Activated CD4-positive, alpha-beta memory T cell treated with anti-CD3 and anti-CD28 coated beads for 36 hours (primary cell): ENCODE measurements at regions not wholly inside any gene's neighbourhood (a gene's known extent, or its start where the extent isn't known, plus 50 kb on each side); places are given as distances from the start of the nearest gene placed in this dataset.

Experiments
- CTCF ChIA-PET: fragments of 350-600 bp; sonication (Branson Sonifier 250); formaldehyde crosslinking; loops from one replicate; lab custom pipeline; 2021; ENCODE audit warnings: antibody characterized with exemption, inconsistent platforms; lab: Charles Lee
- POLR2A ChIA-PET: fragments of 350-600 bp; sonication (Branson Sonifier 250); formaldehyde crosslinking; loops from one replicate; lab custom pipeline; 2021; ENCODE audit warnings: antibody characterized with exemption; lab: Charles Lee
- DNase-seq: peaks from one replicate; pipeline ENCODE4 v3.0.0-alpha.2; 2020
- H3K27ac Mint-ChIP-seq: one replicate; pipeline ENCODE4 v1.8.0; 2021; ENCODE audit warnings: mixed read lengths
- H3K27me3 Mint-ChIP-seq: one replicate; pipeline ENCODE4 v1.8.0; 2021; ENCODE audit warnings: mixed read lengths
- H3K36me3 Mint-ChIP-seq: one replicate; pipeline ENCODE4 v1.8.0; 2021; ENCODE audit warnings: mixed read lengths
- H3K4me1 Mint-ChIP-seq: one replicate; pipeline ENCODE4 v1.8.0; 2021; ENCODE audit warnings: low read depth, mixed read lengths
- H3K4me3 Mint-ChIP-seq: one replicate; pipeline ENCODE4 v1.8.0; 2021; ENCODE audit warnings: mild to moderate bottlenecking, mixed read lengths
- H3K9me3 Mint-ChIP-seq: one replicate; pipeline ENCODE4 v1.8.0; 2021; ENCODE audit warnings: mixed read lengths
- intact Hi-C: fragments of 100-400 bp; cut with micrococcal nuclease; formaldehyde crosslinking; loops from one replicate; pipeline ENCODE4 v1.15.1; 2023

GRCh38 chr4:14215116-14215770, 587.7 kb upstream of the BOD1L1 start:
- H3K27ac Mint-ChIP-seq: no peak overlapping the region
- no peaks in the 10 kb centered on the region for H3K4me1 Mint-ChIP-seq
- intact Hi-C loops: no loop called here
- H3K4me3 Mint-ChIP-seq: no peak overlapping the region
- CTCF ChIA-PET: no interaction called here
- POLR2A ChIA-PET: no interaction called here
- no peaks in the 10 kb centered on the region for H3K36me3 Mint-ChIP-seq
- H3K27me3 Mint-ChIP-seq: peaks cover 2% of the 10 kb centered on the region
- DNase-seq: no peak
- H3K9me3 Mint-ChIP-seq: peaks cover 3% of the 10 kb centered on the region

- H3K4me3 Mint-ChIP-seq: no peak overlapping the region
- intact Hi-C loops: no loop called here
- H3K36me3 Mint-ChIP-seq: no peaks in the 10 kb centered on the region
- peaks cover 2% of the 10 kb centered on the region for H3K27me3 Mint-ChIP-seq
- DNase-seq: no peak
- H3K27ac Mint-ChIP-seq: no peak overlapping the region
- peaks cover 3% of the 10 kb centered on the region for H3K9me3 Mint-ChIP-seq
- POLR2A ChIA-PET: no interaction called here
- H3K4me1 Mint-ChIP-seq: no peaks in the 10 kb centered on the region
- CTCF ChIA-PET: no interaction called here
These were observed 589.9 kb upstream of the BOD1L1 start for GRCh38 chr4:14217401-14217800.

GRCh38 chr4:14218641-14219040, 591.1 kb upstream of the BOD1L1 start:
- no peak for DNase-seq
- no peaks in the 10 kb centered on the region for H3K9me3 Mint-ChIP-seq
- H3K4me3 Mint-ChIP-seq: no peak overlapping the region
- no peaks in the 10 kb centered on the region for H3K4me1 Mint-ChIP-seq
- POLR2A ChIA-PET: no interaction called here
- no peaks in the 10 kb centered on the region for H3K36me3 Mint-ChIP-seq
- CTCF ChIA-PET: no interaction called here
- intact Hi-C loops: no loop called here
- peaks cover 2% of the 10 kb centered on the region for H3K27me3 Mint-ChIP-seq
- H3K27ac Mint-ChIP-seq: no peak overlapping the region

- H3K27me3 Mint-ChIP-seq: peaks cover 2% of the 10 kb centered on the region
- no peaks in the 10 kb centered on the region for H3K36me3 Mint-ChIP-seq
- H3K4me3 Mint-ChIP-seq: no peak overlapping the region
- CTCF ChIA-PET: no interaction called here
- no peak overlapping the region for H3K27ac Mint-ChIP-seq
- no peaks in the 10 kb centered on the region for H3K9me3 Mint-ChIP-seq
- intact Hi-C loops: no loop called here
- DNase-seq: no peak
- POLR2A ChIA-PET: no interaction called here
- no peaks in the 10 kb centered on the region for H3K4me1 Mint-ChIP-seq
These were observed 593.7 kb upstream of the BOD1L1 start for GRCh38 chr4:14221176-14221575.

GRCh38 chr4:14222377-14223029, 595.0 kb upstream of the BOD1L1 start:
- no peak overlapping the region for H3K4me3 Mint-ChIP-seq
- peaks cover 2% of the 10 kb centered on the region for H3K27me3 Mint-ChIP-seq
- POLR2A ChIA-PET: no interaction called here
- no peak for DNase-seq
- no peaks in the 10 kb centered on the region for H3K9me3 Mint-ChIP-seq
- intact Hi-C loops: no loop called here
- CTCF ChIA-PET: no interaction called here
- no peaks in the 10 kb centered on the region for H3K36me3 Mint-ChIP-seq
- H3K4me1 Mint-ChIP-seq: no peaks in the 10 kb centered on the region
- no peak overlapping the region for H3K27ac Mint-ChIP-seq

GRCh38 chr4:14223461-14223860, 595.9 kb upstream of the BOD1L1 start:
- intact Hi-C loops: no loop called here
- CTCF ChIA-PET: no interaction called here
- DNase-seq: no peak
- Mint-ChIP-seq H3K27ac (no peak overlapping the region), H3K4me1 (no peaks in the 10 kb centered on the region), H3K27me3 (peaks cover 2% of the 10 kb centered on the region), H3K4me3 (no peak overlapping the region), H3K9me3 (no peaks in the 10 kb centered on the region), H3K36me3 (no peaks in the 10 kb centered on the region)
- POLR2A ChIA-PET: no interaction called here

GRCh38 chr4:14225688-14226207, 598.2 kb upstream of the BOD1L1 start:
- Mint-ChIP-seq H3K9me3 (no peaks in the 10 kb centered on the region), H3K36me3 (no peaks in the 10 kb centered on the region), H3K27me3 (no peaks in the 10 kb centered on the region), H3K4me3 (no peak overlapping the region), H3K27ac (no peak overlapping the region), H3K4me1 (no peaks in the 10 kb centered on the region)
- no peak for DNase-seq
- CTCF ChIA-PET: no interaction called here
- intact Hi-C loops: no loop called here
- POLR2A ChIA-PET: no interaction called here

- no peaks in the 10 kb centered on the region for H3K36me3 Mint-ChIP-seq
- CTCF ChIA-PET: no interaction called here
- no peak overlapping the region for H3K27ac Mint-ChIP-seq
These were observed 605.6 kb upstream of the BOD1L1 start for GRCh38 chr4:14233126-14233525.

GRCh38 chr4:14234307-14234706, 606.8 kb upstream of the BOD1L1 start:
- no peaks in the 10 kb centered on the region for H3K36me3 Mint-ChIP-seq
- ChIA-PET CTCF (interaction anchor here (0.6 kb wide), 1 partner anchor 577 kb away, joined by 3 read pairs; no protein-coding TSS in a partner anchor), POLR2A (no interaction called here)
- no peak overlapping the region for H3K27ac Mint-ChIP-seq
- H3K4me3 Mint-ChIP-seq: no peak overlapping the region
- peaks cover 5% of the 10 kb centered on the region for H3K27me3 Mint-ChIP-seq
- intact Hi-C loops: no loop called here
- DNase-seq: no peak
- H3K9me3 Mint-ChIP-seq: no peaks in the 10 kb centered on the region
- H3K4me1 Mint-ChIP-seq: no peaks in the 10 kb centered on the region

More at GRCh38 chr4:14233126-14233525, 605.6 kb upstream of the BOD1L1 start:
- Mint-ChIP-seq H3K4me1 (no peaks in the 10 kb centered on the region), H3K4me3 (no peak overlapping the region), H3K27me3 (peaks cover 5% of the 10 kb centered on the region), H3K9me3 (no peaks in the 10 kb centered on the region)
- intact Hi-C loops: no loop called here
- POLR2A ChIA-PET: no interaction called here
- DNase-seq: no peak

GRCh38 chr4:14236359-14236758, 608.8 kb upstream of the BOD1L1 start:
- intact Hi-C loops: no loop called here
- ChIA-PET CTCF (no interaction called here), POLR2A (no interaction called here)
- H3K4me1 Mint-ChIP-seq: no peaks in the 10 kb centered on the region
- no peak overlapping the region for H3K27ac Mint-ChIP-seq
- no peak for DNase-seq
- peaks cover 5% of the 10 kb centered on the region for H3K27me3 Mint-ChIP-seq
- no peaks in the 10 kb centered on the region for H3K36me3 Mint-ChIP-seq
- no peaks in the 10 kb centered on the region for H3K9me3 Mint-ChIP-seq
- no peak overlapping the region for H3K4me3 Mint-ChIP-seq

GRCh38 chr4:14237911-14238310, 610.4 kb upstream of the BOD1L1 start:
- POLR2A ChIA-PET: no interaction called here
- Mint-ChIP-seq H3K9me3 (no peaks in the 10 kb centered on the region), H3K36me3 (no peaks in the 10 kb centered on the region), H3K27me3 (peaks cover 2% of the 10 kb centered on the region), H3K4me3 (no peak overlapping the region), H3K27ac (no peak overlapping the region), H3K4me1 (no peaks in the 10 kb centered on the region)
- intact Hi-C loops: no loop called here
- no peak for DNase-seq
- CTCF ChIA-PET: no interaction called here

GRCh38 chr4:14241574-14241973, 614.0 kb upstream of the BOD1L1 start:
- ChIA-PET POLR2A (no interaction called here), CTCF (no interaction called here)
- Mint-ChIP-seq H3K9me3 (no peaks in the 10 kb centered on the region), H3K27ac (no peak overlapping the region), H3K27me3 (peaks cover 2% of the 10 kb centered on the region), H3K36me3 (no peaks in the 10 kb centered on the region), H3K4me3 (no peak overlapping the region), H3K4me1 (no peaks in the 10 kb centered on the region)
- intact Hi-C loops: no loop called here
- no peak for DNase-seq

- DNase-seq: no peak
- POLR2A ChIA-PET: no interaction called here
- Mint-ChIP-seq H3K36me3 (no peaks in the 10 kb centered on the region), H3K27me3 (no peaks in the 10 kb centered on the region), H3K4me1 (no peaks in the 10 kb centered on the region), H3K27ac (no peak overlapping the region), H3K9me3 (peaks cover 1% of the 10 kb centered on the region), H3K4me3 (no peak overlapping the region)
- CTCF ChIA-PET: interaction anchor here (1.2 kb wide), 1 partner anchor 594 kb away, joined by 3 read pairs; no protein-coding TSS in a partner anchor
- intact Hi-C loops: no loop called here
These were observed 620.2 kb upstream of the BOD1L1 start for GRCh38 chr4:14247767-14248166.
